Lower lobe of right lung (tissue), 2 donors: ENCODE measurements at regions not wholly inside any gene's neighbourhood (a gene's known extent, or its start where the extent isn't known, plus 50 kb on each side); places are given as distances from the start of the nearest gene placed in this dataset.
A peak's percentile ranks its signal among the peaks of the same experiment; 100 is the strongest.

Experiments used
- ATAC-seq, 2 donors: fragments of 200-7000 bp; cut with Tn5 transposase; one replicate each; pipeline ENCODE4 v1.9.1; 2020 to 2022; ENCODE audit warnings: mild to moderate bottlenecking in 2 of 2, moderate library complexity in 2 of 2
- DNase-seq: peaks from one replicate; pipeline ENCODE4 v3.0.0-alpha.2; 2020
- H3K27ac ChIP-seq: fragments of 200-600 bp; one replicate; pipeline ENCODE4 v1.8.0; 2022
- H3K27me3 ChIP-seq: fragments of 200-600 bp; one replicate; pipeline ENCODE4 v1.8.0; 2022; ENCODE audit warnings: low read depth
- H3K36me3 ChIP-seq: fragments of 200-600 bp; one replicate; pipeline ENCODE4 v1.8.0; 2022; ENCODE audit warnings: mild to moderate bottlenecking
- H3K4me1 ChIP-seq: fragments of 200-600 bp; one replicate; pipeline ENCODE4 v1.8.0; 2022
- H3K4me3 ChIP-seq: fragments of 200-600 bp; one replicate; pipeline ENCODE4 v1.8.0; 2022; ENCODE audit warnings: mild to moderate bottlenecking
- H3K9me3 ChIP-seq: fragments of 200-600 bp; one replicate; pipeline ENCODE4 v1.8.0; 2022
- intact Hi-C: fragments of 100-400 bp; cut with DNase I; formaldehyde crosslinking; loops from one replicate; pipeline ENCODE4 v1.11.0; 2022
- TF ChIP-seq, protein P1 (sequence below): fragments of 200-600 bp; IDR thresholded peaks from one replicate; pipeline ENCODE4 v1.8.0; 2022; ENCODE audit warnings: antibody characterized with exemption, mild to moderate bottlenecking
- donor health status: DM: no; HTN: yes; CAD: no; lungs with severe emphysema.

DNA sequence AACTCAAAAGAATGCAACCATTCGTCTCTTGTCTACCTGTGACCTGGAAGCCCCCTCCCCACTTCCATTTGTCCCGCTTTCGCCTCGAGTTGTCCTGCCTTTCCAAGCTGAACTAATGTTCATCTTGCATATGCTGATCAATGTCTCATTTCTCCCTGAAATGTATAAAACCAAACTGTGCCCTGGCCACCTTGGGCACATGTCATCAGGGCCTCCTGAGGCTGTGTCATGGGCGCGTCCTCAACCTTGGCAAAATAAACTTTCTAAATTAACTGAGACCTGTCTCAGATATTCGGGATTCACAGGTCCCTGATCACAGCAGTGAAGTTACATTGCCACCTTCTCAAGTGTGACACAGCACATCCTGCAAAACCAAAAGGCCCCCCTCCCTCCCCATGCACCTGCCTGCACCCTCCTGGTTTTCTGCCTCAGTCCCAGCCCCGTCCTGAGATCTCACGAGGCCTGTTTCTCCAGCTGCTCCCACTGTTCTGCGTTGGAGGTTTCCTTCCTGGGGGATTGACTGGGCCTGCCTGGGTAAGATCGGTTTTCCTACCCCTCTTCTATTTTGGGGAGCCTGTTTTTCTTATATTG is 1328.7 kb downstream of the TBC1D22A start:
- TF ChIP-seq, protein P1, sequence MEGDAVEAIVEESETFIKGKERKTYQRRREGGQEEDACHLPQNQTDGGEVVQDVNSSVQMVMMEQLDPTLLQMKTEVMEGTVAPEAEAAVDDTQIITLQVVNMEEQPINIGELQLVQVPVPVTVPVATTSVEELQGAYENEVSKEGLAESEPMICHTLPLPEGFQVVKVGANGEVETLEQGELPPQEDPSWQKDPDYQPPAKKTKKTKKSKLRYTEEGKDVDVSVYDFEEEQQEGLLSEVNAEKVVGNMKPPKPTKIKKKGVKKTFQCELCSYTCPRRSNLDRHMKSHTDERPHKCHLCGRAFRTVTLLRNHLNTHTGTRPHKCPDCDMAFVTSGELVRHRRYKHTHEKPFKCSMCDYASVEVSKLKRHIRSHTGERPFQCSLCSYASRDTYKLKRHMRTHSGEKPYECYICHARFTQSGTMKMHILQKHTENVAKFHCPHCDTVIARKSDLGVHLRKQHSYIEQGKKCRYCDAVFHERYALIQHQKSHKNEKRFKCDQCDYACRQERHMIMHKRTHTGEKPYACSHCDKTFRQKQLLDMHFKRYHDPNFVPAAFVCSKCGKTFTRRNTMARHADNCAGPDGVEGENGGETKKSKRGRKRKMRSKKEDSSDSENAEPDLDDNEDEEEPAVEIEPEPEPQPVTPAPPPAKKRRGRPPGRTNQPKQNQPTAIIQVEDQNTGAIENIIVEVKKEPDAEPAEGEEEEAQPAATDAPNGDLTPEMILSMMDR: no peak
- Histone ChIP-seq H3K9me3 (no peaks in the 10 kb centered on the region), H3K4me3 (no peak overlapping the region), H3K27me3 (peaks cover 5% of the 10 kb centered on the region), H3K36me3 (no peaks in the 10 kb centered on the region), H3K27ac (no peak overlapping the region), H3K4me1 (peaks cover 10% of the 10 kb centered on the region)
- intact Hi-C loops: no loop called here
- DNase-seq: no peak
- no peak for ATAC-seq

DNA sequence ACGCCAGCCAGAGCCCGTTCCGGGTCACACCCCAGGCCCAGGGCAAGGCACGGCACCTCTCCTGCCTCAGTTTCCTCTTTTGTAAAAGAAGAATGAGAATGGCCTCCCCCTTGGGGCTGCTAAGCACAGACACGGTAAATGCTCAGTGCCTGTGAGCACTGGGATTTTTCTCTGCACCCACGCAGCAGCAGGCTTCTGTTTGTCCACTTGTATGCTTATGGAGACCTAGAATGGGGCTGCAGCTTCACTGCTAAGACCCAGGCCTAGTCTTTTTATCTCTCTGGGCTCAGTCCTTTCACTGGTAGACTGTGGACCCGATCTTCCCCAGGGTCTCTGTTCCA is 1327.9 kb downstream of the TBC1D22A start:
- Histone ChIP-seq H3K4me3 (peak overlapping the region; percentile 10), H3K9me3 (no peaks in the 10 kb centered on the region), H3K36me3 (no peaks in the 10 kb centered on the region), H3K4me1 (peaks cover 10% of the 10 kb centered on the region), H3K27me3 (peaks cover 5% of the 10 kb centered on the region), H3K27ac (no peak overlapping the region)
- TF ChIP-seq, protein P1: no peak
- intact Hi-C loops: no loop called here
- DNase-seq (no peak), ATAC-seq (no peak)

DNA sequence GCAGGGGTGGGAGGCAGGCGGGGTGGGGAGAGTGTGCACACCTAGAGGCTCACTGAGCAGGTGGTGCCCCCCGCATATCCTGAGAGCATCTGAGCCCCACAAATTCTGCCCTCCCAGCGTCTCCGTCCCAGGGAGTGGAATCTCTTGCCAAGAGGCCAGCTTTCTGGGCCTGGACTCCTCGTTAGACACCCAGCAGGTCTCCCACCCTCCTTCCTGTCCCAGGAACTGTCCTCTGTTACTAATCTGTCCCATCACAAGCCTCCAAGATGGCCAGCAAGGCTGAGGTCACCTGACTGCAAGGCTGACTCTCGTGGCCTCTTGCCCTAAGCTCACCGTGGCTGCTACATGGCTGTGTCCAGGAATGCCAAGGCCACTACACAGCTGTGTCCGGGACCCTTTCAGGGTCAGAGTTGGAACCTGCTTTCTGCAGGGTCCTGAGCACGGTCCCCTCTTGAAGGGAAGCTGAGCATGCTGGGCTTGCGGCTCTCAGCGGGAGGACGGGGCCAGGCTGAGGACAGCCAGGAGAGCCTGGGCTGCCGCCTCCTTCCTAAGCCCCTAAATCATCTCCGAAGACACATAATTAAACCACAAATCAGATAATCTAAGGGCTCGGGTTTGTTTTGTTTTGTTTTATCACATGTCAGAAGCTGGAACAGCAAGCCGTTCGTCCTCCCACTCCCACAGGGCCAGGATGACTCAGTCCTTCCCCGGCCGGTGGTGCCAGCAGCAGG is 1327.3 kb downstream of the TBC1D22A start:
- peaks cover 5% of the 10 kb centered on the region for H3K27me3 ChIP-seq
- H3K9me3 ChIP-seq: no peaks in the 10 kb centered on the region
- no peak overlapping the region for H3K27ac ChIP-seq
- no peaks in the 10 kb centered on the region for H3K36me3 ChIP-seq
- peak overlapping the region; percentile 10 for H3K4me3 ChIP-seq
- intact Hi-C loops: no loop called here
- ATAC-seq (peak; percentile 53 to 54), DNase-seq (no peak)
- H3K4me1 ChIP-seq: peaks cover 10% of the 10 kb centered on the region
- TF ChIP-seq, protein P1: no peak

DNA sequence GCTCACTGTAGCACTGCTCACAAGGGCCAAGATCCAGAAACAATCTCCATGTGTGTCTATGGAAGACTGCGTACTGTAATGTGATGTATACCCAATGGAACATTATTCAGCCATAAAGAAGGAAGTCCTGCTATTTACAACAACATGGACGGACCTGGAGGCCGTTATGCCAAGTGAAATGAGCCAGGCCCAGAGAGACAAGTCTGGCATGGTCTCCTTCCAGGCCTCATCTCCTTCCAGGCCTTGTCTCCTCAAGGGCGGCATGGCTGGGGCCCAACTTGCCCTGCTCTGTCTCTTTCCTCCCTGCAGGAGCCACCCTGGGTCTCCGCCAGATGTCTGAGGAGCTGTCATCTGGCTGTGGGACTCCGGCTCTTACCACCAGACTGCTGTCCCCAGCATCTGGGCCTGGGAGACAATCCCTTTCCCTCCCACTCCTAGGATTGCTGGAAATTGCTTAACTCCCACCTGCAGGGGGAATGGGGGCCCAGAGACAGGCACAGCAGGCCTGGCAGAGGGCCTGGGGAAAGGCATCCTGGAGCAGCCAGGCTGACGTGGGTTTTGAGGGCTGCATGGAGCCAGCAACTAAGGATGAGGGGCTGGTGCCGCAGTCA is 1326.6 kb downstream of the TBC1D22A start:
- ATAC-seq (no peak), DNase-seq (no peak)
- H3K27ac ChIP-seq: no peak overlapping the region
- no peaks in the 10 kb centered on the region for H3K36me3 ChIP-seq
- H3K9me3 ChIP-seq: no peaks in the 10 kb centered on the region
- intact Hi-C loops: no loop called here
- H3K27me3 ChIP-seq: peaks cover 5% of the 10 kb centered on the region
- TF ChIP-seq, protein P1: no peak
- H3K4me3 ChIP-seq: no peak overlapping the region
- H3K4me1 ChIP-seq: peaks cover 10% of the 10 kb centered on the region

DNA sequence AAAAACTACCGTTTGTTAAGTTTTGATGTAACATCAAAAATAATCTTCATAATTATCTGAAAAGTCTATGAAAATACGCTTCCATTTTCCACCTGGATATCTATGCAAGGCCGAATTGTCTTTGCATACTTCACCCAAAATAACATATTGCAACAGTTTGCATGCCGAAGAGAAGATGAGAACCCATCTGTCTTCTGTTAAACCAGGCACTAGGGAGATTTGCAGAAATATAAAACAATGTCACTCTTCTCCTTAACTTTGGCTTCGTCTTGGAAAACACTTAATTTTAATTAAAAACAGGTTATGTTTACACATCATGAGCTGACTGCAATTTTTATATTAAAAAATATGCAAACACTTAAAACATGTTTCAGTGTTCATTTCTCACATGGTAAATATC is 1325.8 kb downstream of the TBC1D22A start:
- ATAC-seq: no peak
- Histone ChIP-seq H3K4me1 (peaks cover 10% of the 10 kb centered on the region), H3K27me3 (peaks cover 5% of the 10 kb centered on the region), H3K27ac (no peak overlapping the region), H3K4me3 (no peak overlapping the region), H3K9me3 (no peaks in the 10 kb centered on the region), H3K36me3 (no peaks in the 10 kb centered on the region)
- TF ChIP-seq, protein P1: no peak
- intact Hi-C loops: no loop called here
- no peak for DNase-seq
